ENCODE measurements at regions not wholly inside any gene's neighbourhood (a gene's known extent, or its start where the extent isn't known, plus 50 kb on each side); places are given as distances from the start of the nearest gene placed in this dataset.

DNA sequence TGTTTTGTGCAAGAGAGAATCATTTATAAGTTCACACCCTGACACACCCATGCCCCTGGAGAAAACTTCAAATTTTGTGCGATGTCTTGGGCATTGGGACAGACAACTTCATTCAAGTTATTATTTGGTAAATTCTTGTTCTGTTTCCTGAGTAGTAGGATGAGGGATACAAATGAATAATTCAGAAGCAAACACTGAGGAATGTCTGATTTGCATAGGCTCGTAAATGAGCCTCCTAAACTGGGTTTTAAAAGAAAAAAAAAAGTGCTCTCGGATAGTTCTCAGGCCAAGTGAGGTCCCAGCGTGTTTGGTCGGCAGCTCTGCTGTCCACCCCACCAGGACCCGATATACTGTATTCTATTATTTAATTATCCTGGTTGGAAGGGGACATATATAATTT lies 134.7 kb upstream of the CPM start:
- WGBS, 2 donors = 95 to 97% methylated on average over 6 of the region's 6 CpGs
- H3K4me3 ChIP-seq = no peak overlapping the region
- no peak for TF ChIP-seq CTCF (IDR thresholded peaks at IDR 0.05)
- no peaks in the 10 kb centered on the region for H3K27me3 ChIP-seq
- intact Hi-C loops (cut with DNase I) = loop anchor here in 1 of 3 donors (10.0 kb wide), 1 partner anchor 203 kb away; no protein-coding TSS in a partner anchor
- ATAC-seq = no peak
- no peak for FAIRE-seq
- peaks cover 7 to 35% (median 11%) of the 10 kb centered on the region in 3 donors for H3K4me1 ChIP-seq
- peak overlapping the region in 2 of 4 donors; percentile 57 to 67 for H3K27ac ChIP-seq
- DNase-seq = no peak
- H3K36me3 ChIP-seq = no peaks in the 10 kb centered on the region
- no peaks in the 10 kb centered on the region for H3K9me3 ChIP-seq

DNA sequence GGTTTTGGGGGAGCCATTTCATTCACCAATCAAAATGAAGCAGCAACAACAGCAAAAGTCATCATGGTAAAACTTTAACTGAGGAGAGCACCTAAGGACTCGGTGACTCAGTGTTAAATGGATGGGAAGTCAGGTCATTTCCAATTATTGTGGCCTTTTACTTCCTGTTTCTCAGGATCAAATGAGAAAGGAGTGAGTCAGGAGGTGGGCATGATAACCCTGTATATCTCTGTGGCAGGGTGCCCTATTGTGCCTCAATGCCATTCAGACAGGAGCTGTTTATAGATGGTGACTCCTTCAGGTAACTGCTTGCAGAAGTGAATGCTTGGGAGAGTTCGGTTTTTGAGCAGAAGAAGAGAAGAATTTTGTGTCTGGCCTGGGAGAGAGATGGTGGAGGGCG lies 135.5 kb upstream of the CPM start:
- 57 to 61% methylated on average over 3 of the region's 3 CpGs for WGBS, 2 donors
- no peaks in the 10 kb centered on the region for H3K9me3 ChIP-seq
- DNase-seq = peak in 4 of 6 donors; percentile 37 to 71 (median 66)
- peak; percentile 5 for FAIRE-seq
- no peaks in the 10 kb centered on the region for H3K36me3 ChIP-seq
- H3K4me1 ChIP-seq = peaks cover 7 to 40% (median 11%) of the 10 kb centered on the region in 3 donors
- ATAC-seq = peak; percentile 71 to 91 (median 78)
- H3K27me3 ChIP-seq = no peaks in the 10 kb centered on the region
- TF ChIP-seq CTCF (IDR thresholded peaks at IDR 0.05) = no peak
- peak overlapping the region in 2 of 4 donors; percentile 57 to 67 for H3K27ac ChIP-seq
- H3K4me3 ChIP-seq = no peak overlapping the region
- intact Hi-C loops (cut with DNase I) = loop anchor here in 1 of 3 donors (10.0 kb wide), 1 partner anchor 204 kb away; no protein-coding TSS in a partner anchor

DNA sequence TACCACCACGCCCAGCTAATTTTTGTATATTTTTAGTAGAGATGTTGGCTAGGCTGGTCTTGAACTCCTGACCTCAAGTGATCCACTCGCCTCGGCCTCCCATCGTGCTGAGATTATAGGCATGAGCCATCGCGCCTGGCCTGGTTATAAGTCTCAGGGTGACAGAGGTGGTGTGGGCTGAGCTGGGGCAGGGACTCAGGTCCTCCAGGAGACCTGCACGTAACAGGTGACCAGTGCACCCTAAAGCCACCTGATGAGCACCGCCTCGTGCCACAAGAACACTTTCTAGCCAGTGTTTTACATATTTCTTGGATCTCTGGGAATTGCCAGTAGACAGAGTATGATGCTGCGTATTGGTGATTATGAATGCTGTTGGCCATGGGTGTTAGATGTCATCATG lies 136.5 kb upstream of the CPM start:
- peaks cover 7 to 40% (median 12%) of the 10 kb centered on the region in 3 donors for H3K4me1 ChIP-seq
- H3K27ac ChIP-seq = no peak overlapping the region
- no peak for ATAC-seq
- H3K4me3 ChIP-seq = no peak overlapping the region
- DNase-seq = no peak
- no peaks in the 10 kb centered on the region for H3K27me3 ChIP-seq
- no peaks in the 10 kb centered on the region for H3K9me3 ChIP-seq
- no peak for FAIRE-seq
- intact Hi-C loops (cut with DNase I) = loop anchor here in 1 of 3 donors (10.0 kb wide), 1 partner anchor 205 kb away; no protein-coding TSS in a partner anchor
- 87 to 90% methylated on average over 10 of the region's 10 CpGs for WGBS, 2 donors
- no peak for TF ChIP-seq CTCF (IDR thresholded peaks at IDR 0.05)
- H3K36me3 ChIP-seq = no peaks in the 10 kb centered on the region

GRCh38 chr12:69070319-69071090 lies 137.5 kb upstream of the CPM start:
- FAIRE-seq (no peak), ATAC-seq (peak; percentile 74 to 85 (median 82)), DNase-seq (peak in 4 of 6 donors; percentile 38 to 66 (median 59))
- peak overlapping the region in 2 of 4 donors; percentile 14 to 35 for H3K27ac ChIP-seq
- TF ChIP-seq CTCF (IDR thresholded peaks at IDR 0.05) = peak; percentile 66 to 81 (median 75)
- 22 to 25% methylated on average over 6 of the region's 6 CpGs for WGBS, 2 donors
- H3K9me3 ChIP-seq = no peaks in the 10 kb centered on the region
- H3K27me3 ChIP-seq = no peaks in the 10 kb centered on the region
- H3K4me3 ChIP-seq = no peak overlapping the region
- no peaks in the 10 kb centered on the region for H3K36me3 ChIP-seq
- intact Hi-C loops (cut with DNase I) = no loop called here
- H3K4me1 ChIP-seq = peaks cover 7 to 34% (median 8%) of the 10 kb centered on the region in 3 donors

DNA sequence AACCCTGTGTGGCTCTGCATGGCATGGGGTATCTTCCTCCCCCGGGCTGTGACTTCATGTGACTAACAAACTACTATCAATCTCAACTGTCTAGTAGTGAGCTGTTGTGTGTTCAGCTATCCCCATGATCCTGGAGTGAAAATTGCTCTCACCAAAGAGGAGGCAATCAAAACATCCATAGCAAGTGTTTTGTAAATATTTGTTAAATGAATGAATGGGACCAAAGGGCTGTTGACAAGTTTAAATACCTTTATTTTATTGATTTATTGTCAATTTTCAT lies 138.1 kb upstream of the CPM start:
- 51 to 79% methylated on average over 1 of the region's 1 CpG for WGBS, 2 donors
- FAIRE-seq (no peak), ATAC-seq (peak in 3 of 4 donors; percentile 2 to 3 (median 3)), DNase-seq (no peak)
- no peaks in the 10 kb centered on the region for H3K27me3 ChIP-seq
- TF ChIP-seq CTCF (IDR thresholded peaks at IDR 0.05) = no peak
- no peak overlapping the region for H3K4me3 ChIP-seq
- peaks cover 7 to 34% (median 8%) of the 10 kb centered on the region in 3 donors for H3K4me1 ChIP-seq
- peak overlapping the region in 2 of 4 donors; percentile 14 to 35 for H3K27ac ChIP-seq
- H3K36me3 ChIP-seq = no peaks in the 10 kb centered on the region
- H3K9me3 ChIP-seq = no peaks in the 10 kb centered on the region
- intact Hi-C loops (cut with DNase I) = no loop called here

All from pancreas (tissue), 10 donors.